Naive thymus-derived CD4-positive, alpha-beta T cell (primary cell): ENCODE measurements at regions not wholly inside any gene's neighbourhood (a gene's known extent, or its start where the extent isn't known, plus 50 kb on each side); places are given as distances from the start of the nearest gene placed in this dataset.

Experiments
- ATAC-seq: fragments of 150-1000 bp; cut with Tn5 transposase; 2 replicates; pipeline ENCODE4 v1.10.0; 2021; ENCODE audit warnings: mild to moderate bottlenecking, moderate library complexity
- CTCF ChIA-PET: fragments of 350-600 bp; sonication (Branson Sonifier 250); formaldehyde crosslinking; loops from one replicate; lab custom pipeline; 2021; ENCODE audit warnings: antibody characterized with exemption; lab: Charles Lee
- POLR2A ChIA-PET: fragments of 350-600 bp; sonication (Branson Sonifier 250); formaldehyde crosslinking; loops from one replicate; lab custom pipeline; 2021; ENCODE audit warnings: antibody characterized with exemption, inconsistent platforms; lab: Charles Lee
- DNase-seq, 9 donors: peaks; one replicate each; pipeline versions ENCODE4 v3.0.0 to v3.0.0-alpha.2; 2020 to 2022; ENCODE audit warnings: mixed read lengths in 1 of 9
- H3K27ac ChIP-seq: one replicate; pipeline ENCODE4 v1.7.0; 2013; ENCODE audit warnings: mild to moderate bottlenecking, low read depth, low read length, moderate library complexity
- H3K27me3 ChIP-seq, 2 donors: one replicate each; pipeline ENCODE4 v1.7.0; 2013; ENCODE audit warnings: low read length in 2 of 2, mild to moderate bottlenecking in 2 of 2, moderate library complexity in 2 of 2; ENCODE audit not compliant: control insufficient read depth in 2 of 2, insufficient read depth in 2 of 2
- H3K36me3 ChIP-seq, 3 experiments: 1 replicate in 2 of 3; 2 replicates in 1 of 3; pipeline ENCODE4 v1.7.0; 2013; ENCODE audit warnings: low read length in 3 of 3, mild to moderate bottlenecking in 3 of 3, moderate library complexity in 1 of 3; ENCODE audit not compliant: insufficient read depth in 3 of 3, control insufficient read depth in 2 of 3
- H3K4me1 ChIP-seq, 2 donors: one replicate each; pipeline ENCODE4 v1.7.0; 2013; ENCODE audit warnings: low read length in 2 of 2, mild to moderate bottlenecking in 2 of 2, moderate library complexity in 1 of 2; ENCODE audit not compliant: control insufficient read depth in 2 of 2, insufficient read depth in 2 of 2
- H3K4me3 ChIP-seq: 2 replicates; pipeline ENCODE4 v1.7.0; 2013; ENCODE audit warnings: mild to moderate bottlenecking, low read length
- H3K9me3 ChIP-seq, 3 experiments: 1 replicate in 2 of 3; 2 replicates in 1 of 3; pipeline ENCODE4 v1.7.0; 2013; ENCODE audit warnings: low read length in 3 of 3; ENCODE audit not compliant: control insufficient read depth in 2 of 3
- H3K27ac Mint-ChIP-seq, 9 donors: one replicate each; pipeline ENCODE4 v1.8.0; 2020 to 2022; ENCODE audit warnings: mixed read lengths in 9 of 9, mild to moderate bottlenecking in 8 of 9, moderate library complexity in 5 of 9, inconsistent platforms in 2 of 9
- H3K27me3 Mint-ChIP-seq, 5 donors: one replicate each; pipeline ENCODE4 v1.8.0; 2021 to 2022; ENCODE audit warnings: mixed read lengths in 5 of 5, mild to moderate bottlenecking in 1 of 5
- H3K36me3 Mint-ChIP-seq, 5 donors: one replicate each; pipeline ENCODE4 v1.8.0; 2020 to 2022; ENCODE audit warnings: mixed read lengths in 5 of 5, mild to moderate bottlenecking in 3 of 5, inconsistent platforms in 1 of 5
- H3K4me1 Mint-ChIP-seq, 7 donors: one replicate each; pipeline ENCODE4 v1.8.0; 2020 to 2022; ENCODE audit warnings: mixed read lengths in 7 of 7, mild to moderate bottlenecking in 3 of 7, inconsistent platforms in 1 of 7
- H3K4me3 Mint-ChIP-seq, 10 donors: one replicate each; pipeline ENCODE4 v1.8.0; 2020 to 2022; ENCODE audit warnings: mild to moderate bottlenecking in 10 of 10, mixed read lengths in 10 of 10, moderate library complexity in 6 of 10, inconsistent platforms in 2 of 10
- H3K9me3 Mint-ChIP-seq, 11 donors: one replicate each; pipeline ENCODE4 v1.8.0; 2020 to 2022; ENCODE audit warnings: mixed read lengths in 11 of 11, mild to moderate bottlenecking in 4 of 11, inconsistent platforms in 1 of 11, moderate library complexity in 1 of 11
- intact Hi-C, 2 donors: fragments of 100-400 bp; cut with micrococcal nuclease; formaldehyde crosslinking; loops; one replicate each; pipeline ENCODE4 v1.15.1; 2023

DNA sequence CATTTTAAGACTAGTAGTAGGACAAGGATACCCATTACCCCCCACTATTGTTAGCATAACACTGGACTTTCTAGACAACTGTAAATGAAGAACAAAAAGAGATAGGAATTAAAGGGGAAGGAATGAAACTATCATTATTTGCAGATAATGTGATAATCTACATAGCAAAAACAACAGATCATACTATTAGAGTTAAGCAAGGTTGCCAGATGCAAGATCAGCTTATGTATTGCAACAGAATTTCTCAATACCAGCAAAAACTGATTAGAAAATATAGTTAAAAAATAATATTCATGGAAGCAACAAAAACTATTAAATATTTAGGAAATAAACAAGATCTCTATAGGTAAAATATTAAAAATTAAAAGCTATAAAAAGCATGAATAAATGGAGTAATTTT, 194.4 kb upstream of the SPRED2 start:
- Histone ChIP-seq H3K27ac (no peak overlapping the region), H3K27me3 (no peaks in the 10 kb centered on the region), H3K36me3 (no peaks in the 10 kb centered on the region), H3K4me3 (no peak overlapping the region), H3K9me3 (no peaks in the 10 kb centered on the region), H3K4me1 (no peaks in the 10 kb centered on the region)
- Mint-ChIP-seq H3K4me3 (no peak overlapping the region), H3K27ac (no peak overlapping the region), H3K36me3 (no peaks in the 10 kb centered on the region), H3K27me3 (peaks cover 25 to 36% (median 28%) of the 10 kb centered on the region in 5 donors), H3K4me1 (peaks cover 0 to 11% (median 9%) of the 10 kb centered on the region in 7 donors), H3K9me3 (peaks cover 0 to 5% (median 0%) of the 10 kb centered on the region in 11 donors)
- DNase-seq (no peak), ATAC-seq (no peak)
- ChIA-PET POLR2A (no interaction called here), CTCF (interaction anchor here (0.6 kb wide), 1 partner anchor 8 kb away, joined by 3 read pairs; no protein-coding TSS in a partner anchor)
- intact Hi-C loops, result no loop called here

DNA sequence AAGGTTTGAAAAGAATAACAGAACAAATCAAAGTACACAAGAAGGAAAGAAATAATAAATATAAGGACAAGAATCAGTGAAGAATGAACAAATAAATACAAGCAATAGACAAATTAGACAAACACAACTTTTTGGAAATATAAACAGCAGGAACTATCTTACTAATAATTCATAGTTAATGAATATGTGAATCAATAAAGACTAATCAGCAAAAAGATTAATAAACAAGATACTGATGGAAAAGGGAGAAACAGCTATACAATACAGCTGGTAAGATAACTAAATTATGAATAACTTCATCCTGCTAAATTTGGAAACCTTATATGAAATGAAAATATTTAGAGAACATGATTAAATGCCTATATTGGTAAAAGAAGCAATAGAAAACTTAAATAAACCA, 193.6 kb upstream of the SPRED2 start:
- Mint-ChIP-seq H3K9me3 (peaks cover 0 to 5% (median 0%) of the 10 kb centered on the region in 11 donors), H3K27ac (no peak overlapping the region), H3K4me3 (no peak overlapping the region), H3K36me3 (no peaks in the 10 kb centered on the region), H3K27me3 (peaks cover 29 to 37% (median 33%) of the 10 kb centered on the region in 5 donors), H3K4me1 (peaks cover 0 to 11% (median 9%) of the 10 kb centered on the region in 7 donors)
- Histone ChIP-seq H3K4me3 (no peak overlapping the region), H3K4me1 (no peaks in the 10 kb centered on the region), H3K9me3 (no peaks in the 10 kb centered on the region), H3K27me3 (no peaks in the 10 kb centered on the region), H3K36me3 (no peaks in the 10 kb centered on the region), H3K27ac (no peak overlapping the region)
- ATAC-seq, result no peak
- DNase-seq, result no peak
- ChIA-PET CTCF (no interaction called here), POLR2A (no interaction called here)
- intact Hi-C loops, result no loop called here

DNA sequence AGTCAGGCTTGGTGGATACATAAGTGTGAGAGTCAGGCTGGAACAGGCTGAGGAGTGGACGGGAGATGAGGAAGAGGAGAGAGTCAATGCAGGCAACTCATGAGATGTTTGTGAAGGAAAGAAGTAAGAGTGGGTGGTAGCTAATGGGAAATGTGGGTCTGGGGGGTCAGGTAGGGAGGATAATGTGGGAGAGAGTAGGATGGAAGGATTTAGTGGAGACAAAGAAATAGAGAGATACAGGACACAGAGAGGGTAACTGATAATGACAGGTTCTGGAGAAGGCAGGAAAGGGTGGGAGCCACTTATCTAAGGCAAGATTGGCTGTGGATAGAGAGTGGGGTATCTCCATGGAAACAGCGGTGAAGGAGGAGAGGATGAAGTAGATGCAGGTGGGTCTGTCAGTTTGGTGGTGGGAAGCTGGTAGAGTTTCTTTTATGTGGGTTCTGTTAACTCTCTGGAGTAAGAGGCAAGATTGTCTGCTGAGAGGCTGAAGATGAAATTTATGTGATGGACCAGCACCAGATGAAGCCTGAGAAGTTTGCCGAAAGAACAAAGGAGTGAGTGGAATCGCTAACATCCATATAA, 190.6 kb upstream of the SPRED2 start:
- Histone ChIP-seq H3K4me3 (no peak overlapping the region), H3K4me1 (no peaks in the 10 kb centered on the region), H3K27ac (no peak overlapping the region), H3K9me3 (no peaks in the 10 kb centered on the region), H3K36me3 (no peaks in the 10 kb centered on the region), H3K27me3 (no peaks in the 10 kb centered on the region)
- POLR2A ChIA-PET, result no interaction called here
- peaks cover 23 to 33% (median 30%) of the 10 kb centered on the region in 5 donors for H3K27me3 Mint-ChIP-seq
- no peak for DNase-seq
- CTCF ChIA-PET, result no interaction called here
- peaks cover 0 to 5% (median 0%) of the 10 kb centered on the region in 11 donors for H3K9me3 Mint-ChIP-seq
- peak overlapping the region in 1 of 10 donors; percentile 16 for H3K4me3 Mint-ChIP-seq
- H3K36me3 Mint-ChIP-seq, result no peaks in the 10 kb centered on the region
- H3K27ac Mint-ChIP-seq, result peak overlapping the region in 2 of 9 donors; percentile 6 to 27
- intact Hi-C loops, result no loop called here
- H3K4me1 Mint-ChIP-seq, result peaks cover 0 to 11% (median 9%) of the 10 kb centered on the region in 7 donors
- no peak for ATAC-seq

DNA sequence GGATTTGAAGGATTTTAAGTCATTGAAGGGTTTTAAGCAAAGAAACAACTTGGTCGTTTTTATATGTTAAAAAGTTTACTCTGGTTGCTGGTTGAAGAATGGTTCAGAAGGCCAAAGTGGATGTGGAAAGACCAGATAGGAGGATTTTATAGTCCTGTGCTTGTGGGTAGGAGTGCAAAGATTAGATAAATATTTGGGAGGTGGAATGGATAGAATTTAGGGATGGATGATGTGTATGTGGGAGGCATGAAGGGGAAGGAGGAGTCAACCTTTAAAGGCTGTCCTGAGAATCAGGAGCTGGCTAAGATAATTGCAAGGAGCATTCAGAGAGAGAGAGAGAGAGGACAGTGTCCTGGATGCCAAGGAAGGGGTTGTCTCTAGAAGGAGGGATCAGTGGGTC, 190.1 kb upstream of the SPRED2 start:
- no peaks in the 10 kb centered on the region for H3K4me1 ChIP-seq
- intact Hi-C loops, result no loop called here
- Mint-ChIP-seq H3K27ac (no peak overlapping the region), H3K4me3 (no peak overlapping the region), H3K27me3 (peaks cover 23 to 33% (median 27%) of the 10 kb centered on the region in 5 donors), H3K36me3 (no peaks in the 10 kb centered on the region), H3K4me1 (peaks cover 0 to 11% (median 9%) of the 10 kb centered on the region in 7 donors), H3K9me3 (peaks cover 0 to 5% (median 0%) of the 10 kb centered on the region in 11 donors)
- no peaks in the 10 kb centered on the region for H3K9me3 ChIP-seq
- H3K36me3 ChIP-seq, result no peaks in the 10 kb centered on the region
- H3K27ac ChIP-seq, result no peak overlapping the region
- no peak overlapping the region for H3K4me3 ChIP-seq
- CTCF ChIA-PET, result no interaction called here
- POLR2A ChIA-PET, result no interaction called here
- DNase-seq, result no peak
- H3K27me3 ChIP-seq, result no peaks in the 10 kb centered on the region
- ATAC-seq, result no peak

DNA sequence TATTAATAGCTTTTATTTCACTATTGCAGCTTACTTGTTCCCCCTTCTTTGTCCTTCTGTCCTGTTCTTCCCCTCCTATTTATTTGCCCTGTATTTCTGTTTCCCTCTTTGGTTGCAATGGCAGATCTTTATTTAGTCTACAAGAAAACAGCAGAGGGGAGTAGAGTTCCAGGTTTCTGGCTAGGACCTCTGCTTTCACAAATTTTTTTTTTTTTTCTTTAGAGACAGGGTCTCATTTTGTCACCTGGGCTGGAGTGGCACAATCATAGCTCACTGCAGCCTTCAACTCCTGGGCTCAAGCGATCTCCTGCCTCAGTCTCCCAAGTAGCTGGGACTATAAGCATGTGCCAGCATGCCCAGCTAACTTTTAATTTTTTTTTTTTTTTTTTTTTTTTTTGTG, 188.1 kb upstream of the SPRED2 start:
- ATAC-seq, result no peak
- Histone ChIP-seq H3K4me1 (no peaks in the 10 kb centered on the region), H3K27ac (no peak overlapping the region), H3K9me3 (no peaks in the 10 kb centered on the region), H3K4me3 (no peak overlapping the region), H3K27me3 (no peaks in the 10 kb centered on the region), H3K36me3 (no peaks in the 10 kb centered on the region)
- H3K36me3 Mint-ChIP-seq, result no peaks in the 10 kb centered on the region
- ChIA-PET CTCF (no interaction called here), POLR2A (no interaction called here)
- no peak overlapping the region for H3K4me3 Mint-ChIP-seq
- H3K27me3 Mint-ChIP-seq, result peaks cover 17 to 29% (median 25%) of the 10 kb centered on the region in 5 donors
- intact Hi-C loops, result no loop called here
- H3K27ac Mint-ChIP-seq, result no peak overlapping the region
- DNase-seq, result no peak
- H3K4me1 Mint-ChIP-seq, result peaks cover 0 to 11% (median 9%) of the 10 kb centered on the region in 7 donors
- peaks cover 0 to 5% (median 0%) of the 10 kb centered on the region in 11 donors for H3K9me3 Mint-ChIP-seq

DNA sequence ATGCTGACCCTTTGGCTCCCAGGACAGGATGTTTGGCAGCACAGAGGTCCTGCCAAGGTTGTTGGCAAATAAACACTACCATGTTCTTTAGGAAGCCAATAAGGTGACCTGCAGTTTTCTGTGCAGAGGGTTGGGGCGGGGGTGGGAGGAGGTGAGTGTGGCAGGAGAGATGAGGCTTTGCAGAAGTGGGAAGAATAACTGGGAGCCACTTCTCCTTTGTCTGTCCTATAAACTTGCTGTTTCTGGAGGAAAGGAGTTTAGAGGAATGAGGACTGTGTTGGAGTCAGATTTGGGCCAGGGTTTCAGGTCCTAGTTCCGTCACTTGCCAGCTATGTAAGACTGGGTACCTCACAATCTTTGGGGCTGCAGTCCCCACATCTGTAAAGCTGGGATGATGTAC, 187.6 kb upstream of the SPRED2 start:
- Mint-ChIP-seq H3K4me3 (no peak overlapping the region), H3K4me1 (peaks cover 0 to 11% (median 9%) of the 10 kb centered on the region in 7 donors)

DNA sequence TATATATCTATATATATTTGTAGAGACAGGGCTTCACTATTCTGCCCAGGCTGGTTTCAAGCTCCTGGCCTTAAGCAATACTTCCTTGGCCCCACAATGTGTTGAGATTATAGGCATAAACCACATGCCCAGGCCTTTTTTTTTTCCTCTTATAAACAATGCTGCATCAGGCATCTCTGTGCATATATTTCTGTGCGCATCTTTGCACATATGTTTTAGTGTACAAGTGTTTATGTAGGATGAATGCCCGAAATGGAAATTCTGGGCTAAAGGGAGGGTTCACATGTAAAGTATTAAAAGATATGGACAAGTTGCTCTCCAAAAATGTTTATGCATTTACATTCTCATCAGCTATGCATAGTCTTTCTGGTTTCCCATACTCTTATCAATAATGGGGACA, 183.2 kb upstream of the SPRED2 start:
- DNase-seq (no peak), ATAC-seq (no peak)
- no peaks in the 10 kb centered on the region for H3K4me1 Mint-ChIP-seq
- H3K27me3 ChIP-seq, result no peaks in the 10 kb centered on the region
- H3K36me3 Mint-ChIP-seq, result no peaks in the 10 kb centered on the region
- ChIA-PET POLR2A (no interaction called here), CTCF (no interaction called here)
- H3K27ac Mint-ChIP-seq, result no peak overlapping the region
- no peak overlapping the region for H3K4me3 Mint-ChIP-seq
- no peaks in the 10 kb centered on the region for H3K9me3 ChIP-seq
- no peaks in the 10 kb centered on the region for H3K9me3 Mint-ChIP-seq
- H3K27me3 Mint-ChIP-seq, result peaks cover 0 to 10% (median 4%) of the 10 kb centered on the region in 5 donors
- H3K27ac ChIP-seq, result no peak overlapping the region
- intact Hi-C loops, result no loop called here
- H3K36me3 ChIP-seq, result no peaks in the 10 kb centered on the region
- no peak overlapping the region for H3K4me3 ChIP-seq
- no peaks in the 10 kb centered on the region for H3K4me1 ChIP-seq

More for the DNA sequence above, 187.6 kb upstream of the SPRED2 start:
- H3K4me1 ChIP-seq, result no peaks in the 10 kb centered on the region
- no peak overlapping the region for H3K4me3 ChIP-seq
- no peaks in the 10 kb centered on the region for H3K27me3 ChIP-seq
- H3K27ac ChIP-seq, result no peak overlapping the region
- H3K36me3 ChIP-seq, result no peaks in the 10 kb centered on the region
- Mint-ChIP-seq H3K9me3 (peaks cover 0 to 5% (median 0%) of the 10 kb centered on the region in 11 donors), H3K36me3 (no peaks in the 10 kb centered on the region), H3K27me3 (peaks cover 17 to 29% (median 25%) of the 10 kb centered on the region in 5 donors), H3K27ac (no peak overlapping the region)
- intact Hi-C loops, result no loop called here
- ATAC-seq (no peak), DNase-seq (no peak)
- no peaks in the 10 kb centered on the region for H3K9me3 ChIP-seq
- CTCF ChIA-PET, result no interaction called here
- POLR2A ChIA-PET, result no interaction called here
